LNCaP clone FGC (cell line): ENCODE measurements at regions not wholly inside any gene's neighbourhood (a gene's known extent, or its start where the extent isn't known, plus 50 kb on each side); places are given as distances from the start of the nearest gene placed in this dataset.

Source experiments
- DNase-seq: peaks from one replicate; pipeline ENCODE4 v3.0.0-alpha.2; 2011; ENCODE audit warnings: low read depth
- H3K4me3 ChIP-seq: 2 replicates; pipeline ENCODE4 v1.5.1; 2011; ENCODE audit warnings: mild to moderate bottlenecking, low read depth, low read length, control low read depth
- CTCF ChIP-seq: IDR thresholded peaks from 2 replicates; pipeline ENCODE4 v1.5.1; 2012; ENCODE audit warnings: mild to moderate bottlenecking; ENCODE audit not compliant: control insufficient read depth, insufficient read depth; ENCODE audit errors: extremely low read depth

GRCh38 chr1:101310506-101310905 lies 73.7 kb downstream of the S1PR1 start:
- H3K4me3 ChIP-seq: no peak overlapping the region
- TF ChIP-seq CTCF: no peak
- no peak for DNase-seq

GRCh38 chr1:101311146-101311920 lies 74.5 kb downstream of the S1PR1 start:
- no peak for TF ChIP-seq CTCF
- no peak for DNase-seq
- no peak overlapping the region for H3K4me3 ChIP-seq

- DNase-seq: no peak
- no peak overlapping the region for H3K4me3 ChIP-seq
- TF ChIP-seq CTCF: no peak
Measured at GRCh38 chr1:101312147-101312546, 75.3 kb downstream of the S1PR1 start.

- no peak overlapping the region for H3K4me3 ChIP-seq
- TF ChIP-seq CTCF: no peak
- no peak for DNase-seq
Measured at GRCh38 chr1:101313356-101313755, 76.5 kb downstream of the S1PR1 start.

GRCh38 chr1:101314244-101314643 lies 77.4 kb downstream of the S1PR1 start:
- no peak overlapping the region for H3K4me3 ChIP-seq
- DNase-seq: no peak
- no peak for TF ChIP-seq CTCF

GRCh38 chr1:101316256-101316655 lies 79.4 kb downstream of the S1PR1 start:
- no peak for DNase-seq

More at GRCh38 chr1:101316256-101316655, 79.4 kb downstream of the S1PR1 start:
- TF ChIP-seq CTCF: no peak
- H3K4me3 ChIP-seq: no peak overlapping the region
